Neural cell (in vitro differentiated cells): ENCODE measurements at regions not wholly inside any gene's neighbourhood (a gene's known extent, or its start where the extent isn't known, plus 50 kb on each side); places are given as distances from the start of the nearest gene placed in this dataset.

Source experiments
- H2AFZ ChIP-seq: fragments of 200-600, 300-800 bp; sonication (generic), shearing (Covaris generic); 2 replicates; pipeline ENCODE4 v1.6.0; 2014; ENCODE audit warnings: low read depth, mild to moderate bottlenecking, antibody characterized with exemption, low read length, moderate library complexity
- H3F3A ChIP-seq: fragments of 200-600 bp; shearing (Covaris generic); 2 replicates; pipeline ENCODE4 v1.6.1; 2016; ENCODE audit warnings: mild to moderate bottlenecking, moderate library complexity, mixed read lengths, antibody characterized with exemption, low read length; ENCODE audit not compliant: insufficient read depth, poor library complexity, severe bottlenecking
- H3K27ac ChIP-seq: fragments of 200-600, 300-800 bp; sonication (generic), shearing (Covaris generic); 2 replicates; pipeline ENCODE4 v1.5.1; 2014; ENCODE audit warnings: mild to moderate bottlenecking, low read length, moderate library complexity
- H3K27me3 ChIP-seq: fragments of 300-800, 200-600 bp; sonication (generic), shearing (Covaris generic); 2 replicates; pipeline ENCODE4 v1.6.0; 2014; ENCODE audit warnings: mild to moderate bottlenecking, low read depth, low read length, moderate library complexity; ENCODE audit not compliant: insufficient read depth
- H3K36me3 ChIP-seq: fragments of 300-800, 200-600 bp; sonication (generic), shearing (Covaris generic); 2 replicates; pipeline ENCODE4 v1.5.1; 2014; ENCODE audit warnings: mild to moderate bottlenecking, antibody characterized with exemption, low read length, moderate library complexity; ENCODE audit not compliant: insufficient read depth
- H3K4me2 ChIP-seq: fragments of 300-800, 200-600 bp; sonication (generic), shearing (Covaris generic); 2 replicates; pipeline ENCODE4 v1.6.0; 2014; ENCODE audit warnings: mild to moderate bottlenecking, low read length
- H3K4me3 ChIP-seq: fragments of 300-800, 200-600 bp; sonication (generic), shearing (Covaris generic); 2 replicates; pipeline ENCODE4 v1.5.1; 2014; ENCODE audit warnings: mild to moderate bottlenecking, low read length, moderate library complexity
- H3K79me2 ChIP-seq: fragments of 200-600 bp; shearing (Covaris generic); replicated peaks from 2 replicates; pipeline ENCODE4 v1.6.0; 2014; ENCODE audit warnings: mild to moderate bottlenecking, low read length, moderate library complexity; ENCODE audit not compliant: insufficient read depth
- H3K9ac ChIP-seq: fragments of 300-800, 200-600 bp; sonication (generic), shearing (Covaris generic); 2 replicates; pipeline ENCODE4 v1.6.1; 2016; ENCODE audit warnings: mild to moderate bottlenecking, low read length, mixed read lengths
- H3K9me2 ChIP-seq: fragments of 200-600 bp; shearing (Covaris generic); 2 replicates; pipeline ENCODE4 v1.6.1; 2016; ENCODE audit warnings: mild to moderate bottlenecking, low read length, mixed read lengths; ENCODE audit not compliant: insufficient read depth
- H3K9me3 ChIP-seq: fragments of 200-600, 300-800 bp; sonication (generic), shearing (Covaris generic); 2 replicates; pipeline ENCODE4 v1.6.1; 2016; ENCODE audit warnings: mild to moderate bottlenecking, mixed run types, low read length, moderate library complexity, mixed read lengths
- H4K20me1 ChIP-seq: fragments of 200-600 bp; shearing (Covaris generic); 2 replicates; pipeline ENCODE4 v1.6.1; 2016; ENCODE audit warnings: mild to moderate bottlenecking, mixed run types; ENCODE audit not compliant: insufficient read depth
- EP300 ChIP-seq: fragments of 450-650 bp; conservative IDR thresholded peaks from 2 replicates; pipeline ENCODE4 v1.6.1; 2014; ENCODE audit warnings: antibody characterized with exemption, mild to moderate bottlenecking, moderate library complexity; ENCODE audit not compliant: poor library complexity, severe bottlenecking
- EZH2 ChIP-seq: fragments of 200-600, 300-800 bp; shearing (Covaris generic), sonication (generic); IDR thresholded peaks from 2 replicates; pipeline ENCODE4 v1.6.1; 2014; ENCODE audit warnings: antibody characterized with exemption, low read length, borderline replicate concordance, mild to moderate bottlenecking; ENCODE audit not compliant: insufficient read depth, poor library complexity, severe bottlenecking
- MXI1 ChIP-seq: fragments of 450-650 bp; conservative IDR thresholded peaks from 2 replicates; pipeline ENCODE4 v1.6.1; 2014; ENCODE audit warnings: antibody characterized with exemption, mild to moderate bottlenecking; ENCODE audit not compliant: poor library complexity, severe bottlenecking
- POLR2AphosphoS5 ChIP-seq: IDR thresholded peaks from 2 replicates; pipeline ENCODE4 v1.6.1; 2012
- RAD21 ChIP-seq: fragments of 450-650 bp; conservative IDR thresholded peaks from 2 replicates; pipeline ENCODE4 v1.6.1; 2014; ENCODE audit warnings: antibody characterized with exemption, mild to moderate bottlenecking, moderate library complexity
- SMC3 ChIP-seq: fragments of 450-650 bp; conservative IDR thresholded peaks from 2 replicates; pipeline ENCODE4 v1.6.1; 2014; ENCODE audit warnings: antibody characterized with exemption, mild to moderate bottlenecking, moderate library complexity; ENCODE audit not compliant: poor library complexity
- TAF1 ChIP-seq: IDR thresholded peaks from 2 replicates; pipeline ENCODE4 v1.6.1; 2012; ENCODE audit warnings: low read depth
- TF ChIP-seq, protein P1 (sequence below): fragments of 450-650 bp; IDR thresholded peaks from 2 replicates; pipeline ENCODE4 v1.5.1; 2014; ENCODE audit warnings: antibody characterized with exemption, mild to moderate bottlenecking, moderate library complexity; ENCODE audit not compliant: poor library complexity, severe bottlenecking
- TF ChIP-seq, protein P2 (sequence below): IDR thresholded peaks from 2 replicates; pipeline ENCODE4 v1.6.1; 2012; ENCODE audit warnings: borderline replicate concordance

DNA sequence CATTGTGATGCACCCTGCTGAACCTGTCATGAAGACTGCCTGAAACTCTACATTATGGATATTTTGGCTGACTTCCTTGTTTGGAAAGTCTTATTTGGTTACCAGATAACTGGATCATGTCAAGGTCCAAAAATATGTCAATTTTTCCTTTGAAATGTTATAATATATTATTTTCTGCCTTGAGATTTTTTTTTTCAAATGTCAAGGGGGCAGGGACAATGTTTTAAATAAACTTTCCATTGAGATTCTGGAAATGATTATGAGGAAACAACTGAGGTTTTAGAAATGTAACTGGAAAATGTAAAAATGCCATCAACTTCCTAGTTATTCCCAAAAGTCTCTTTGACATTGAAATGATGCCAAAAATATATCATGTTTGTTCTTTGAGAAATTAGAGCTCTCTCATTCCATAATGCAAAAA lies 117.0 kb downstream of the RFC3 start:
- no peak for TF ChIP-seq MXI1
- TF ChIP-seq, protein P1, sequence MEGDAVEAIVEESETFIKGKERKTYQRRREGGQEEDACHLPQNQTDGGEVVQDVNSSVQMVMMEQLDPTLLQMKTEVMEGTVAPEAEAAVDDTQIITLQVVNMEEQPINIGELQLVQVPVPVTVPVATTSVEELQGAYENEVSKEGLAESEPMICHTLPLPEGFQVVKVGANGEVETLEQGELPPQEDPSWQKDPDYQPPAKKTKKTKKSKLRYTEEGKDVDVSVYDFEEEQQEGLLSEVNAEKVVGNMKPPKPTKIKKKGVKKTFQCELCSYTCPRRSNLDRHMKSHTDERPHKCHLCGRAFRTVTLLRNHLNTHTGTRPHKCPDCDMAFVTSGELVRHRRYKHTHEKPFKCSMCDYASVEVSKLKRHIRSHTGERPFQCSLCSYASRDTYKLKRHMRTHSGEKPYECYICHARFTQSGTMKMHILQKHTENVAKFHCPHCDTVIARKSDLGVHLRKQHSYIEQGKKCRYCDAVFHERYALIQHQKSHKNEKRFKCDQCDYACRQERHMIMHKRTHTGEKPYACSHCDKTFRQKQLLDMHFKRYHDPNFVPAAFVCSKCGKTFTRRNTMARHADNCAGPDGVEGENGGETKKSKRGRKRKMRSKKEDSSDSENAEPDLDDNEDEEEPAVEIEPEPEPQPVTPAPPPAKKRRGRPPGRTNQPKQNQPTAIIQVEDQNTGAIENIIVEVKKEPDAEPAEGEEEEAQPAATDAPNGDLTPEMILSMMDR, result no peak
- no peak for TF ChIP-seq EZH2
- no peak for TF ChIP-seq RAD21
- TF ChIP-seq POLR2AphosphoS5, result no peak
- no peak for TF ChIP-seq SMC3
- TF ChIP-seq EP300, result no peak
- TF ChIP-seq, protein P2, sequence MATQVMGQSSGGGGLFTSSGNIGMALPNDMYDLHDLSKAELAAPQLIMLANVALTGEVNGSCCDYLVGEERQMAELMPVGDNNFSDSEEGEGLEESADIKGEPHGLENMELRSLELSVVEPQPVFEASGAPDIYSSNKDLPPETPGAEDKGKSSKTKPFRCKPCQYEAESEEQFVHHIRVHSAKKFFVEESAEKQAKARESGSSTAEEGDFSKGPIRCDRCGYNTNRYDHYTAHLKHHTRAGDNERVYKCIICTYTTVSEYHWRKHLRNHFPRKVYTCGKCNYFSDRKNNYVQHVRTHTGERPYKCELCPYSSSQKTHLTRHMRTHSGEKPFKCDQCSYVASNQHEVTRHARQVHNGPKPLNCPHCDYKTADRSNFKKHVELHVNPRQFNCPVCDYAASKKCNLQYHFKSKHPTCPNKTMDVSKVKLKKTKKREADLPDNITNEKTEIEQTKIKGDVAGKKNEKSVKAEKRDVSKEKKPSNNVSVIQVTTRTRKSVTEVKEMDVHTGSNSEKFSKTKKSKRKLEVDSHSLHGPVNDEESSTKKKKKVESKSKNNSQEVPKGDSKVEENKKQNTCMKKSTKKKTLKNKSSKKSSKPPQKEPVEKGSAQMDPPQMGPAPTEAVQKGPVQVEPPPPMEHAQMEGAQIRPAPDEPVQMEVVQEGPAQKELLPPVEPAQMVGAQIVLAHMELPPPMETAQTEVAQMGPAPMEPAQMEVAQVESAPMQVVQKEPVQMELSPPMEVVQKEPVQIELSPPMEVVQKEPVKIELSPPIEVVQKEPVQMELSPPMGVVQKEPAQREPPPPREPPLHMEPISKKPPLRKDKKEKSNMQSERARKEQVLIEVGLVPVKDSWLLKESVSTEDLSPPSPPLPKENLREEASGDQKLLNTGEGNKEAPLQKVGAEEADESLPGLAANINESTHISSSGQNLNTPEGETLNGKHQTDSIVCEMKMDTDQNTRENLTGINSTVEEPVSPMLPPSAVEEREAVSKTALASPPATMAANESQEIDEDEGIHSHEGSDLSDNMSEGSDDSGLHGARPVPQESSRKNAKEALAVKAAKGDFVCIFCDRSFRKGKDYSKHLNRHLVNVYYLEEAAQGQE, result no peak
- no peak for TF ChIP-seq TAF1
- H3K27me3 ChIP-seq, result no peaks in the 10 kb centered on the region
- H3K9ac ChIP-seq, result no peak overlapping the region
- H3K79me2 ChIP-seq, result no peaks in the 10 kb centered on the region
- no peaks in the 10 kb centered on the region for H3K9me3 ChIP-seq
- H3K9me2 ChIP-seq, result no peaks in the 10 kb centered on the region
- H4K20me1 ChIP-seq, result no peaks in the 10 kb centered on the region
- H3F3A ChIP-seq, result no peaks in the 10 kb centered on the region
- H3K27ac ChIP-seq, result no peak overlapping the region
- H3K36me3 ChIP-seq, result no peaks in the 10 kb centered on the region
- no peak overlapping the region for H3K4me3 ChIP-seq
- H3K4me2 ChIP-seq, result no peak overlapping the region
- H2AFZ ChIP-seq, result no peak overlapping the region

DNA sequence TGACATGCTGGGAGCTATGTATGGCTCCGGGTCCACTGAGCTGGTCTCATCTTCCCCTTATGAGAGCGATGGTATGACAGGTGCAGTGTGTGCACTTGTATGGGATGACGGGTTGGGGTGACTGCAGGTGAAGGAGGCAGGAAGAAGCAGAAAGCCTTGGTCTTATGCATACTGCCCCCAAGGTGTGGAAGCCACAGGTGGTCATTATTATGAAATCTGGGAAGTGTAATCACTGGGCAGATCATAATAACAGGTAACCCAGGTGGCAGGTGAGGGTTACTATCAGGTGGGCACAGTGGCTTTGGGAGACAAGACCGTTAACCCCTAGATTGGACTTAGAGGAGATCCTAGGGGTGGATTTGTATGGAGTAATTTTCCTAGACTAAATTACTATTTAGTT lies 118.0 kb downstream of the RFC3 start:
- no peaks in the 10 kb centered on the region for H3K27me3 ChIP-seq
- no peaks in the 10 kb centered on the region for H4K20me1 ChIP-seq
- TF ChIP-seq EP300, result no peak
- no peak for TF ChIP-seq TAF1
- TF ChIP-seq, protein P2, result no peak
- TF ChIP-seq, protein P1, result no peak
- no peak for TF ChIP-seq MXI1
- no peak for TF ChIP-seq RAD21
- TF ChIP-seq POLR2AphosphoS5, result no peak
- no peak for TF ChIP-seq SMC3
- no peak for TF ChIP-seq EZH2
- no peaks in the 10 kb centered on the region for H3K9me3 ChIP-seq
- H3K9me2 ChIP-seq, result no peaks in the 10 kb centered on the region
- no peak overlapping the region for H3K9ac ChIP-seq
- no peak overlapping the region for H3K4me3 ChIP-seq
- H2AFZ ChIP-seq, result no peak overlapping the region
- no peaks in the 10 kb centered on the region for H3K36me3 ChIP-seq
- H3K79me2 ChIP-seq, result no peaks in the 10 kb centered on the region
- no peaks in the 10 kb centered on the region for H3F3A ChIP-seq
- no peak overlapping the region for H3K27ac ChIP-seq
- H3K4me2 ChIP-seq, result no peak overlapping the region
